ENCODE measurements at regions not wholly inside any gene's neighbourhood (a gene's known extent, or its start where the extent isn't known, plus 50 kb on each side); places are given as distances from the start of the nearest gene placed in this dataset.

- H3K36me3 ChIP-seq: no peaks in the 10 kb centered on the region
- H3K27me3 ChIP-seq: peaks cover 7% of the 10 kb centered on the region
- H3K4me3 ChIP-seq (ENCODE audit: low read depth, low read length): no peak overlapping the region
- H3K4me1 ChIP-seq: no peaks in the 10 kb centered on the region
- no peak for DNase-seq
- no peak for TF ChIP-seq CTCF (IDR thresholded peaks at IDR 0.05; ENCODE audit: low read depth, low read length)
- no peaks in the 10 kb centered on the region for H3K9me3 ChIP-seq
These were observed 369.6 kb downstream of the DUSP6 start for GRCh38 chr12:88982694-88983093.

- TF ChIP-seq CTCF (IDR thresholded peaks at IDR 0.05; ENCODE audit: low read depth, low read length): no peak
- Histone ChIP-seq H3K9me3 (no peaks in the 10 kb centered on the region), H3K4me1 (no peaks in the 10 kb centered on the region), H3K36me3 (no peaks in the 10 kb centered on the region), H3K27me3 (peaks cover 7% of the 10 kb centered on the region; the same call in 1 of the 2 replicates), H3K4me3 (ENCODE audit: low read depth, low read length) (no peak overlapping the region)
- no peak for DNase-seq
These were observed 375.2 kb downstream of the DUSP6 start for GRCh38 chr12:88977115-88977514.

- no peak for DNase-seq
- Histone ChIP-seq H3K4me1 (no peaks in the 10 kb centered on the region), H3K9me3 (no peaks in the 10 kb centered on the region), H3K4me3 (ENCODE audit: low read depth, low read length) (no peak overlapping the region), H3K36me3 (no peaks in the 10 kb centered on the region), H3K27me3 (no peaks in the 10 kb centered on the region)
- no peak for TF ChIP-seq CTCF (IDR thresholded peaks at IDR 0.05; ENCODE audit: low read depth, low read length)
These were observed 378.3 kb downstream of the DUSP6 start for GRCh38 chr12:88973998-88974397.

- no peaks in the 10 kb centered on the region for H3K9me3 ChIP-seq
- TF ChIP-seq CTCF (IDR thresholded peaks at IDR 0.05; ENCODE audit: low read depth, low read length): no peak
- no peak for DNase-seq
- H3K36me3 ChIP-seq: no peaks in the 10 kb centered on the region
- H3K4me1 ChIP-seq: no peaks in the 10 kb centered on the region
- H3K4me3 ChIP-seq (ENCODE audit: low read depth, low read length): no peak overlapping the region
- H3K27me3 ChIP-seq: no peaks in the 10 kb centered on the region; the same call in 1 of the 2 replicates
These were observed 381.6 kb downstream of the DUSP6 start for GRCh38 chr12:88970740-88971139.

GRCh38 chr12:88969127-88969526, 383.2 kb downstream of the DUSP6 start:
- H3K27me3 ChIP-seq: no peaks in the 10 kb centered on the region; the same call in 1 of the 2 replicates
- H3K4me1 ChIP-seq: no peaks in the 10 kb centered on the region
- H3K36me3 ChIP-seq: no peaks in the 10 kb centered on the region
- H3K4me3 ChIP-seq (ENCODE audit: low read depth, low read length): no peak overlapping the region
- no peaks in the 10 kb centered on the region for H3K9me3 ChIP-seq
- no peak for DNase-seq
- no peak for TF ChIP-seq CTCF (IDR thresholded peaks at IDR 0.05; ENCODE audit: low read depth, low read length)

GRCh38 chr12:88960213-88960878, 380.1 kb upstream of the KITLG start:
- no peak for DNase-seq
- Histone ChIP-seq H3K4me1 (no peaks in the 10 kb centered on the region), H3K27me3 (no peaks in the 10 kb centered on the region), H3K4me3 (ENCODE audit: low read depth, low read length) (no peak overlapping the region), H3K36me3 (no peaks in the 10 kb centered on the region), H3K9me3 (no peaks in the 10 kb centered on the region)
- no peak for TF ChIP-seq CTCF (IDR thresholded peaks at IDR 0.05; ENCODE audit: low read depth, low read length)
